Left ventricle myocardium superior (tissue), 1 donor: ENCODE measurements at regions not wholly inside any gene's neighbourhood (a gene's known extent, or its start where the extent isn't known, plus 50 kb on each side); places are given as distances from the start of the nearest gene placed in this dataset.
A peak's percentile ranks its signal among the peaks of the same experiment; 100 is the strongest.

Experiments
- ATAC-seq: fragments of 200-7000 bp; cut with Tn5 transposase; one replicate; pipeline ENCODE4 v1.9.1; 2020; ENCODE audit warnings: mild to moderate bottlenecking, moderate library complexity
- DNase-seq: peaks from one replicate; pipeline ENCODE4 v3.0.0-alpha.2; 2020
- intact Hi-C: fragments of 100-400 bp; cut with micrococcal nuclease; formaldehyde crosslinking; loops from one replicate; pipeline ENCODE4 v1.11.0; 2022
- donor health status: DM: no; HTN: yes; CAD: no; lungs with severe emphysema.

GRCh38 chr10:33126742-33127141 lies 168.7 kb upstream of the ITGB1 start:
- no peak for ATAC-seq
- intact Hi-C loops: no loop called here

DNA sequence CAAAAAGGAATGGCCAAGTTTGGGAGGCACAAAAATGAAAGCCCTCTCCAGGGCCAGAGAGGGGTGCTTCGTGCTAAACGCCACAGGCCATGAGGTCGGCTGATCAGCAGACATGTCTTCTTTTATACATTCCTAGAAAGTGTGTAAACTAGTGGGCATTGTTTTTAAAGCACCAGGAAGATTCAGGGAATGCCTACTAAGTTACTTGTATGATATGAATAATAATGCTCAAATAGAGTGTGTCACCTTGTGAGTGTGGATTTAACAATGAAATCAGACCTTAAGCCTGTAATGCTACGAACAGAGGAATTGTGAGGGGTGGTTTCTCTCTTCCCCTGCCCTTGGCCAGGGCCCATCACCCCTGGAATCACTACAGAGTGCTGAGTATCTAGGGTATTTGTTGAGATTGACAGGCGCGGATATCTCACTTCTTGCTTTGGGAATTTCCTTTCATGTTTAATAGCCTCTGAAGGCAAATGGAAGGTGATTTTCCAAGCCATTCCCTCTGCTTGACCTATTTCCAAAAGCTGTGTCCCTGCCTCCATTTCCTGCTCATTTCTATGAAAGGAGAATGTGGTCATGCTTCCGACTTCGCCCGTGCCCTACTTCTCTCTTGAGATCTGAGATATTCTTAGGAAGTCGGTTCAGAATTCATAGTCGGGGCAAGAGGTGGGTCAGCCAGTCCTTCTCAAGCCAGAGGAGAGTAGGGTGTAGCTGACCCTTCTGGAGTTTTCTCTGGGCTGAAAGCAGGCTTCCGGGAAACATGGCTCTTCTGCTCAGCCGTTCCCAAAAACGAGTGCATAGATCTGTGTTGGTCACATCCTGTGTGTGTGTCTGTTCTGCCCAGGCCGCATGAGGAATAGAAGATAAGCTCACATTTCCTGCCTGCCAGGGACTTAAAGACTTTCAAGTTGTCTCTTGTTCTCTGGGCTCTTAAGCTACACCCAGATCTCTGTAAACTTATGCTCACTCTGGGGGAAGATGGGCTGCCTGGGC lies 167.8 kb upstream of the ITGB1 start:
- intact Hi-C loops: no loop called here
- DNase-seq: no peak
- peak; percentile 39 for ATAC-seq

More at GRCh38 chr10:33126742-33127141, 168.7 kb upstream of the ITGB1 start:
- no peak for DNase-seq

DNA sequence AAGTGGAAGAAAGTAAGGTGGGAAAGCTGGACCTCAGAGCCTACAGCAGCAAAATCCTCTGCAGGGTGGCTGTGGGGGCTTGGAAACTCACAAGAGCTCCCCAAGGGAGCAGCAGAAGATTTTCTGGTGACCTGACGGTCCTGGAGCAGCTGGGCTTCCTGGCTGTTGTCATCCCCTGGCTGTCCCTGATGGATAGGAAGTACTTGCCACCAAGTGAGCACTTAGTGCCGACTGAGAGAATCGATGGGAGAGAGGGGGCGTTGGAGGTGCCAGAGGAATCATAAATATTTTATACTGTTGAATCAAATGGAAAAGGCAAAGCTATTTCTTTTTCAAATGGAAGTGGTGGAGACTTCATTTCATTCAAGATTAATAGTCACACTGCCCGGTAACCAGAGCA lies 167.1 kb upstream of the ITGB1 start:
- no peak for DNase-seq
- intact Hi-C loops: no loop called here
- ATAC-seq: no peak

DNA sequence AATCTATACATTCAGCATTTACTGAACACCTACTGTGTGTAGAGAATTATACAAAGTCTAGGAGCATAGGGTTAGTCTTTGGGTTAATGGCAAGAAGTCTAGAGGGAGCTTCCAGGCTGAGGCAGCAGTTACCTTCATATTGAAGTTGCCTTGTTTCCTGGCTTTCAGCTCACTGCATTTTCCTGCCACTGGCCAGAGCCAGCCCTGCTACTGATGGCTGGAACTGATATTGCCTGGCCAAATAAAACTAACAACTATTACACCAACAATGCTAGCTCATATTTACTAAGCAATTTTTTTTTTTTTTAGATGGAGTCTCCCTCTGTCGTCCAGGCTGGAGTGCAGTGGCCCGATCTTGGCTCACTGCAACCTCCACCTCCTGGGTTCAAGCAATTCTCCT lies 165.7 kb upstream of the ITGB1 start:
- no peak for DNase-seq
- no peak for ATAC-seq
- intact Hi-C loops: no loop called here

DNA sequence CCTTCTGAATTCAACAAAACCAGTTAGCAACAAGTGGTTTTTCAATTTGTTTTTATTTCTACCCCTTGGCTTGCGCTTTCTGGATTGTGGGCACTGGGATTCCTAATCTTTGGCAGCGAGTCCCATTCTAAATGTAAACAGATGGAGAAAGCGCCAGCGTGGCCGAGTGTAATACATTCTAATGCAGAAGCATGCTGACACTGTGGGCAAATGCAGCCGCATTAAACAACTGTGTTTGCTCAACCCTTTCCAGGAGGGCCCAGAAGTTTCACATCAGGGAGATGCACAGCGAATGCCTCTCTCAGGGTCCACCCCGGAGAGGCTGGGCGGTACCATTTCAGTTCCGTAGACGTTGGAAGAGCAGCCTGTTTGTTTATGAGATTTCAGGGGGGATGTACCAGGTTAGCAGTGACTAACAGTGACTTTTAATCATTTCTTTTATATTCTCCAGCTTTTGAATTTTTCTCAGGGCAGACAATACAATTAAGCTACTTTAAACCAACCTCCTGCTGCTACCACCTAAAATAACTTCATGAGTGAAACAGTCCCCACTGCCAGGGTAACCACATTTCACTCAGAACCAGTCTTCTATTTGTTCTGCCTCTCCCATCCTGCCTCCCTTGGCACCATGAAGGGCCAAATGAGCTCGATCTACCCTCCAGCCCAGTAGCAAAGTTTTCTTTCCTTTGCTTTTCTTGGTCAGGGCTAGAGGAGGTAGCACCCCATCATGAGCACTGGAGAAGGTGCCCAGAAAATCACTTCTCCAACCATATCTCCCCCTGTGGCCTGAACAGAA lies 164.2 kb upstream of the ITGB1 start:
- intact Hi-C loops: no loop called here
- DNase-seq (no peak), ATAC-seq (no peak)

GRCh38 chr10:33120700-33121099 lies 162.7 kb upstream of the ITGB1 start:
- DNase-seq (no peak), ATAC-seq (no peak)
- intact Hi-C loops: no loop called here

- DNase-seq: no peak
- ATAC-seq: no peak
- intact Hi-C loops: no loop called here
Observed at GRCh38 chr10:33120275-33120674, 162.2 kb upstream of the ITGB1 start.

DNA sequence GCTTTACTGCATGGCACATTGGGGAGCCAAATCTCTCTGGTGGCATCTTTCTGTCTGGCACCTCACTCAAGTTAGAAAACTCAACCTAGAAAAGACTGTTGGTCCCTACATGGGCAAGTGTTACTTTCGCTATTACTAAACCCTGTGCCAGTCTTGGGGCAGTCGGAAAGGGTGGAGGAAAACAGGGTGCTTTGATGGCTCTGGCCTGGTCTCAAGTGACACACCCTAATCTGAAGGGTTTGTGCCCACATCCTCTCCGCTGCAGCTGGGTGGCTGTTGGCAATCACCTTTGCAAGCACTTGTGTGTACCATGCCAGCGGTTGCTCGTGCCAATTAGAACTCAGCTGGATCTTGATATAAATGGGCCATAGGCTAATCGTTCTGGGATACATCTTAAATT lies 159.8 kb upstream of the ITGB1 start:
- ATAC-seq (no peak), DNase-seq (no peak)
- intact Hi-C loops: no loop called here

DNA sequence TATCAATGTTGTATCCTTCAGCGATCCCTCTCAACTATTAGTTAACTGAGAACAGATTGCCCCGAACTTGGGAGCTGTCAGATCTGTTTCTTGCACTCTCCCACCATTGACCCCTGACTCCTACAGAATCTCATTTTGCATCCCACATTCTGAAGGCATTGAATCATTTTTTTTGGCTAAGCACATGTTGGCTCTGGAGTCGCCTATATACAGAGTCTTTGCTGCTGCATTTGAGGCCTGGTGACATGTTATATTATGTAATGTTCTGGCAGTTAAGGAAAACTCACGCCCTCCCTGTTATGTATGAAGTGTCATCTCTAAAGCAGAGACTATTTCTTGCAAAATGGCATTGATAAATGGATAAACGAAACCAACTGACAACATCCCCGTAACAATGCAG lies 159.2 kb upstream of the ITGB1 start:
- DNase-seq (no peak), ATAC-seq (no peak)
- intact Hi-C loops: no loop called here

- intact Hi-C loops: no loop called here
- peak; percentile 63 for ATAC-seq
- no peak for DNase-seq
Observed at GRCh38 chr10:33115738-33116719, 158.0 kb upstream of the ITGB1 start.

GRCh38 chr10:33114451-33114952 lies 156.5 kb upstream of the ITGB1 start:
- intact Hi-C loops: no loop called here
- DNase-seq (no peak), ATAC-seq (no peak)

DNA sequence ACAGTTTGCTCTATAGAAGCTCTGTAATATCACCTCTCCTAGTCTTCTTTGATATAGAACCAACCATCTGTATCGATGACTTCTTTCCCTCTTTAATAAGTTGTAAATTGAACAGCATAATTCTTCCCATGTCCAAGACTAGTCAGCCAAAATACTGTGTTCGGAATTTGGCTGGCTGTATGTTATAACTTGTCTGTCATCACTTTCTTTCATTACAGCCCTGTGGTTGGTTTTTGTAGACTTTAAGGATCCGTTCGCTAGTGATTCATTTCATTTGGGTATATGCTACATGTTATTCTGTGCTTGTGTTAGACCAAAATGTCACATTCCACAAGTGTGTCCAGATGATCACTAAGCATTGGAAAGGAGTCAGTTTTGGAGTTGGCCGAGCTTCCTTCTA lies 155.4 kb upstream of the ITGB1 start:
- DNase-seq (no peak), ATAC-seq (peak; percentile 44)
- intact Hi-C loops: no loop called here

DNA sequence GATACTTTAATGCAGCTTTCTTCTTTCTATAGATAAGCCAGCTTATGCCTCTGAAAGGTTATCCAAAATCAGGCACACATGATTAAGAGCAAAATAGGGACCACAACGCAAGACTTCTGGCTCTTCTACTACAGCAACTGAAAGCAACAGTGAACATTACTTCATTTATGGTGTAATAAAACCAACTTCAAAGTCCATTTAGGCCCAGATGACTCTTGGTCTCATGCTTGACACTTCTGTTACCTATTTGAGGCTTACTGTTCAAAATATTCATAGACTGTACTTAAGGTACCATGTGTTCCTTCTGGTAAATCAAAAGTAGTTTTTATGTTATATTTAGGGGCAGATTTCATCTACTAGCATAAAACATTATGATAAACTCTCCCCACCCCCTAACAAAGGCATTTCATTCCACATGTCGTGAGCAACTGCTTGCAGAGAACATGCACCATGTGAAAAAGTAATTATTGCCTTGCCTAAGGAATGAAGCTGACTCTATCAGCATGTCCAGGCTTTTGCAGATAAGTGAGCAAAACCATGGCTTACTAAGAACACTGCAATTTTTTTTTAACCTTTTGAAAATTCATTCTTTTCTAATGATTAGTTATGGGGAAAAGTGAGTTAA lies 154.9 kb upstream of the ITGB1 start:
- intact Hi-C loops: no loop called here
- DNase-seq: no peak

DNA sequence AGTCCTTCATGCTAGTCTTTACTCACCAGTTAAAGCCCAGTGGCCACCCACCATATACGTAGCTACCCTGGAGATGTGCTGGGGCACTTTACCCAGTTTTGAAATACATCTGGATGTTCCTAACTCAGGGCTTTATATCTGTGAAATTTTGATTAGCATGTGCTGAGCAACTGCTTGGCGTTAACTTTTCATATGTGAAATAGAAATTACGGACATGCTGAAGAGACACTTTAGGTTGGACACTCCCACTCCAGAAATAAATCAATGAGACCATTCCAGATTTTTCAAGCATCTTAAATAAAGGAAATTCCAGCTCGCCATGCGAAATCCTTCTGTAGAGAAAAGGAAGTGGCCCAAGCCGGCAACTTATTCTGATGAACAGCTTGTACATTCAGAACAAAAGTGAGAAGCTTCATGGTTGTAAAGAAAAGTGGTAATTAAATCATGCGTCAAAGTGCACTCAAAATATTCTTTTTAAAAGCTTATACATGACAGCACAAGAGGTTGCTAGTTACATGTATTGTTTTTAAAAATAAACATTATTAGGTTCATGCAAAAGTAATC lies 153.5 kb upstream of the ITGB1 start:
- ATAC-seq (no peak), DNase-seq (no peak)
- intact Hi-C loops: no loop called here

More for the DNA sequence above, 154.9 kb upstream of the ITGB1 start:
- peak; percentile 63 for ATAC-seq

- intact Hi-C loops: no loop called here
- DNase-seq (no peak), ATAC-seq (no peak)
Observed at GRCh38 chr10:33109788-33110469, 151.9 kb upstream of the ITGB1 start.

GRCh38 chr10:33109384-33109783 lies 151.4 kb upstream of the ITGB1 start:
- DNase-seq: no peak
- no peak for ATAC-seq
- intact Hi-C loops: no loop called here

GRCh38 chr10:33107953-33108352 lies 149.9 kb upstream of the ITGB1 start:
- peak; percentile 36 for ATAC-seq
- DNase-seq: no peak
- intact Hi-C loops: no loop called here

DNA sequence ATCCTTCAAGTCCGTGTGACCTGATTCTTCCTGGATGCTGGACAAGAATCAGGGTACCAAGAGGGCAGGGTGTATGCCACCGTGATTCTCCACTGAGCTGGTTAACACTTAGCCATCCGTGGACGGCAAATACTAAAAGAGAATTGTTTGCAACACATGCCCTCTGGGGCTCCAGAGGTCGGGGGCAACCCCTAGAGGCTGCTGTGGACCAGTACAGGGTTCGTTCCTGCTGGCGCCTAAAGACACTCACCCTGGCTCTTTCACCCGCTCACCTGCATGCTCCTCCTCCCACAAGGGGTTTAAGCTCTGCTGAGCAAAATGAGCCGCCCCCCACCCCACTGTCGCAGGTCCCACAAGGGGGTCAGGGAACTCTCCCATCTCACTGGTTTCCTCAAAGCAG lies 148.7 kb upstream of the ITGB1 start:
- DNase-seq (no peak), ATAC-seq (no peak)
- intact Hi-C loops: no loop called here
